Activated CD8-positive, alpha-beta memory T cell treated with anti-CD3 and anti-CD28 coated beads, Interleukin-2, amount 50 U/mL, for 48 hours (primary cell): ENCODE measurements at regions not wholly inside any gene's neighbourhood (a gene's known extent, or its start where the extent isn't known, plus 50 kb on each side); places are given as distances from the start of the nearest gene placed in this dataset.
"Not testable (repeated sequence)": the region's sequence is repeated elsewhere in the genome, so short reads cannot be mapped to it uniquely, and the experiment has no call there.

Experiments
- DNase-seq: peaks from one replicate; pipeline ENCODE4 v3.0.0-alpha.2; 2020

DNA sequence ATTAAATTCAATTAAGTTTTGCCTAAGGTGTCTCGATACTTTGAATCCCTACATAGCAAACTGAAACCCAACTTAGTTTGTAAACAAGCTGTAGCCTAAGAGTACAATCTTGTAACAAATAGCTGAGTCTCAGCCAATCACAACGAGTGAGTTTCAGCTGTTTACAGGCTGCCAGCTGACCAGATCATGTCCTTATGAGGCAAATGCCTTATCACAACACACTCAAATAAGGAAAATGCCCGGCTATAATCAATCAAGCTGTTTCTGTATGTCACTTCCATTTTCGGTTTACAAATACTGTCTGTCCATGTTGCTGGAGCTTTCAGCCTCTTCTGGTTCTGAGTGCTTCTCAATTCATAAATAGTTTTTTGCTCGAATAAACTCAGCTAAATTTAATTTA is 943.8 kb downstream of the SLC16A7 start:
- no peak for DNase-seq

DNA sequence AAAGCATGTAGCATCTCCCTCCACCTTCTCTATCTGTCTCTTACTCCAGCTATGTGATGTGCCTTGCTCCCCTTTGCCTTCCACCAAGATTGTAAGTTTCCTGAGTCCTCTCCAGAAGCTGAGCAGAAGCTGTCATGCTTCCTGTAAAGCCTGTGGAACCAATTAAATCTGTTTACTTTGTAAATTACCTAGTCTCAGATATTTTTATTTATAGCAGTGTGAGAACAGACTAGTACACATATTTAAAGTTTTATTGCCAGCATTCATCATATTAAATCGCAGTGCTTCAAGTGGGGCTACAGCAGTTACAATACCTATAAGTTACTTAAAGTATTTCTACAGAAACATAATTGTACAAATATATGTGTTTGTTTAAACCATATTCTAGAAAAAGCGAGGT is 973.1 kb downstream of the SLC16A7 start:
- DNase-seq: no peak

DNA sequence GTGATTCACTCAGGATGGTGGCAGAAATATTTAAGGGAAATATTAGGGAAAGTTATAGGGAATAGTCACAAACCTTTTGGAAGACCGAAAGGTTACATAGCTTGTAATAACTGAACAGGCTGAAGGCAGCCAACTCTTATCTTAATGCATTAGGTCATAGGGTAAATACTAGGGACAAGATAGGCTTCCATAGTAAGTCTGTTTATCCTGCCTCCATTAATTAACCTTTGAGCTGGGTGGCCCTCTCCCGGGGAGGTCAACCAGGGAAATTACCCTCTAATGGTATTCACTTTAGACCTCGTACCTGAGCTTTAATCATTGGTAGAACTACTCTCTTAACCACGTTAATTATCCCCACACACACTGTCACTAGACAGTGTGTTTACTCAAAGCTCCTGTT is 981.8 kb downstream of the SLC16A7 start:
- no peak for DNase-seq

DNA sequence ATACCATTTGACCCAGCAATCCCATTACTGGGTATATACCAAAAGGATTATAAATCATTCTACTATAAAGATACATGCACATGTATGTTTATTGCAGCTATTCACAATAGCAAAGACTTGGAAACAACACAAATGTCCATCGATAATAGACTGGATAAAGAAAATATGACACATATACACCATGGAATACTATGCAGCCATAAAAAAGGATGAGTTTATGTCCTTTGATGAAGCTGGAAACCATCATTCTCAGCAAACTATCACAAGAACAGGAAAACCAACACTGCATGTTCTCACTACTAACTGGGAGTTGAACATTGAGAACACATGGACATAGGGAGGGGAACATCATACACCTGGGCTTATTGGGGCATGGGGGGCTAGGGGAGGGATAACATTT is 991.8 kb downstream of the SLC16A7 start:
- not testable (repeated sequence) for DNase-seq

DNA sequence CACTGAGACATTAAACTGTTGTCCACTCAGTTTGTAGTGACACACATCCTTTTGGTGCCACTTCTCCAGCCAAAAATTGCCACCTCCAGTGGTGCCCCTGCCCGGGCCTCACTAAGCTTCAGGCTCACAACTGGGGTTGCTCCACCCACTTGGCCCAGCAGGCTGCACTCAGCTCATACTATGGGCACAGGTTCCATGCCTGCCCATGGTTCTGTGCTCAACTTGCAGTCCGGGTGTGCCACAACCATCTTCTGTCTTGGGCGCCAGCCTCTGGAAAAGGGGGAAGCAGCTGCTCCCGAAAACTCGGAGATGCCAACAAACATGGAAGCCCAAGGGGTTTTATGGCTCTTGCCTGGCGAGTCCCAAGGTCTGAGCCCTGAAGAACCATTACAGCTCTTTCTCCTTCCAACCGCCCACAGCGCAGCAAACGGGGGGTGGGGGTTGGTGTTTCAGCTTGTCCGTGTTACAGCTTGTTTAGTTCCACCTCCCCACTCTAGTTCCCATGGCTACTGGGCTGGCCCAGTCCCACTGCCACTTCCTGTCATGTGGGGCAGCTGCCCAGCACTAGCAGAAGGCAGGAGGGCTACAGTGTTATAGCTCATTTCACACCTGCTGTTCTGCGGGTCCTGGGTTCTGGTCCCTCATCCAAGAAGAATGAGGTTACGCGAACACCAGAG is 998.3 kb downstream of the SLC16A7 start:
- DNase-seq: no peak

DNA sequence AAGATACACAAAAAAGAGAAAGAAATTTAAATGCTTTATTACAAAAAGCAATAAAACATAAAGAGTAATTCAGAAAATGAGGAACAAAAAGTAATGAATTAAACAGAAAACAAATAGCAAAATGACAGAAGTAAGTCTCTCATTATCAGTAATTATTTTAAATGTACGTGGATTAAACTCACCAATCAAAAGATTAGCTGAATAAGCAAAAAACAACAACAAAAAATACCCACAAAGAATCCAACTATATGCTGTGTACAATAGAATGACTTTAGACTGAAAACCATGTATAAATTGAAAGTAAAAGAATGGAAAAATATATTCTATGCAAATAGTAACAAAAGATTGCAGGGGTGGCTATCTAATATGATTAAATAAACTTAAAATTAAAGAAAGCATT is 1006.8 kb downstream of the SLC16A7 start:
- no peak for DNase-seq

DNA sequence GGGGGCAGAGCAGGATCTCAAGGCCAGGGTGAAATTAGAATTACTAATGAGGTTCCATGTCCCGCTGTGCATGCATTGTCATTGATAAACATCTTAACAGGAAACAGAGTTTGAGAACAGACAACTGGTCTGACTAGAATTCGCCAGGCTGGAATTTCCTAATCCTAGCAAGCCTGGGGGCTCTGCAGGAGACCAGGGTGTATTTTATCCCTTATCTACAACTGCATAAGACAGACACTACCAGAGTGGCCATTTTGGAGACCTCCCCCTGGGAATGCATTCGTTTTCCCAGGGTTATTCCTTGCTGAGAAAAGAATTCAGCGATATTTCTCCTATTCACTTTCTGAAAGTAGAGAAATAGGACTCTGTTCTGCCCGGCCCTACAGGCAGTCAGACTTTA is 1007.6 kb downstream of the SLC16A7 start:
- not testable (repeated sequence) for DNase-seq

DNA sequence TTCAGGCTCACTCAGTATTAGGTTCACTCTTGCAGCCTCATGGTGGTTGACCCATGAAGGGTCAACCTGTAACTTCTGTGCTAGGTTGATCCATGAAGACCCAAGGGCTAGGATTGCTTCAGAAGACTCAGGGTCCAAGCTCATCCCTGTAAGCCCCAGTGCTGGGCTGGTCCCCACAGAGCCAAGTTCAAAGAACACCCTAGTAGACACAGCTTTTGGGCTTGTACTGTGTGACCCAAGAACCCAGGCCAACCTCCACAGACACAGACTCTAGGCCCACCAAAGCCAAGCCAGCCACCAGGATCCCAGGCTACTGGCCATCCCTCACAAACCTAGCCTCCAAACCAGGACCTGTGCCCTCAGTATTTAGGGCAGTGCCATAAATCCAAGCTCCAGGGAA is 1020.6 kb downstream of the SLC16A7 start:
- DNase-seq: no peak

DNA sequence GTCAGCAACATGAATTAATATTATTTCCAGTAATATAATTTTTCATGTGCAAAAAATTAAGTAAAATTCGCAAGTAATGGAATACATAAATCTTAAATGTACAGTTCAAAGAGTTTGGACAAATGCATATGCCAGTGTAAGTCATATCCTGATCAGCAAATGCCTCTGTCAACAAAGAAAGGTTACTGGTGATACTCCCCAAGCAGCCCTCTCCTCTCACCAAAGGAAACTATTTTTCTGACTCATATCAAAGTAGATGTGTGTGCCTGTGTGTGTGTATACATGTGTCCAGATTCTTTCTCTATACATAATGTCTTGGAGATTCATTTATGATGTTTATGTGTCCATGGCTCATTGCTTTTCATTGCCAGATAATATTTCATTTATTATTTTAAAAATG is 1035.0 kb downstream of the SLC16A7 start:
- no peak for DNase-seq

DNA sequence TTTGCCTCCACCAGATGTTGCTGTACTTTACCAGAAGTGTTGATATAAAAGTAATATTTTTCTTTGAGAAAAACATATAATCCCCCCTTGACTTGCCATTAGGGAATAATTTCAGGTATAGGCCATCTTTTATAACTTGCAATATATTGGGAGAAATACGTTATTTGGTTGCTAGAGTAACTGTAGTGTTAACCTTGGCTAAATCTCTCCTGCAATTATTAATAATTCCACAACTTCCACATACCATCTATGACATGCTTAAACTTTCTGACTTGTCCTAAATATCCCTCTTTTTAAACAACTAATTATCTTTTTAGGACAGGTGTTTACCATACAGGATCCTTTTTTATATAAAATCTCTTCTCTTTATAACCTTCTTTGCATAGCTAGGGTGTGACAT is 1048.2 kb downstream of the SLC16A7 start:
- no peak for DNase-seq

DNA sequence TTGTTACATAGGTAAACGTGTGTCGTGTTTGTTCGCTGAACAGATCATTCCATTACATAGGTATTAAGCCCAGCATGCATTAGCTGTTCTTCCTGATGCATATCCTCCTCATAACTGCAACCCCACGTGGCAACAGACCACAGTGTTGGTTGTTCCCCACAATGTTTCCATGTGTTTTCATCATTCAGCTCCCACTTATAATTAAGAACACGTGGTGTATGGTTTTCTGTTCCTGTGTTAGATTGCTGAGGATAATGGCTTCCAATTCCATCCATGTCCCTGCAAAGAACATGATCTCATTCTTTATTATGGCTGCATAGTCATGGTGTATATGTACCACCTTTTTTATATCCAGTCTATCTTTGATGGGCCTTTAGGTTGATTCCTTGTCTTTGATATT is 1071.1 kb downstream of the SLC16A7 start:
- no peak for DNase-seq

DNA sequence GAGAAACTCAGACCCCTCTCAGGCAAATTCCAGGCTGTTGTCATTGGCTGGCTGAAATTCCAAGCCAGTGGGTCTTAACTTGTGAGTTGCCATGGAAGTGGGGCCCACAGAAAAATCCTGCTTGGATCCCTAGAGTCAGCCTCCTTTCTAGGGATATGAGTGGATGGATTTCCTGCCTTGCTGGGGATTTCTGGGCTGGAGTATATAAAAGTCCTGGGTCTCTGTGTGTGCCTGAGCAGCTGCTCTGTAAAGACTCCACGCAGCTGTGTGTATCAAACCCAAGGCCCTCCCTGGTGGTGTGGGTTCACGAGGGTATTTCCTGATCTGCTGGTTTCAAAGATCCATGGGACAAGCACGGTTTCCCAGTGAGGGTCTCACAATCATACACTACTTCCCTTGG is 1077.1 kb downstream of the SLC16A7 start:
- no peak for DNase-seq

DNA sequence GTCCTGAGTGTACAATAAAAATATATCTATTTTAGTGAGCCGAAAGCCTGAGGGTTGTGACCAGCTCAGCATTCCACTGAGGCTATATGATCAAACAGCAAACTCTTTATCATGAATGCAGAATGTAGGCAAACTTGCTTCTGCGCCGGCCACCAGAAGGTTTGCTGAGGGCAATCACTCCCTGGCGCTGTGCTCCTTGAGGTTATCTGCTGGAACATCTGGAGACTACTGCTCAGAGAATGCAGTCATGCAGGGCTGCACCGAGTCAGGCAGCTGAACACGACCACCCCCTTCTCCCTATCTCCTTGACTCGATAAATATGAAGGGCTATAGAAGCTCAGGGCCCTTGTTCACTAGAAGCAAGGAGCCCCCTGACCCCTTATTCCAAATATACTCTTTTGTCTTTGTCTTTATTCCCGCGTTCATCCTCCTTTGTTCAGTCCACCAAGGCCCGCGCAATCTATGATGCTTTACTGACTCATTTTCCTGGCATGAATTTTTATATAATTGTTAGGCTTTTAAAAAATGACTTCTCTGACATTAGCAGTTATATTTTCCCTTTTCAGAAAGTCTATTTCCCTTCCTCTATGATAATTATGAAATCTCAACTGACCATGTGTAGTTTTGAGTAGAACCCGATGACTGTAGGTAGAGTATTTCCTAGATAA is 1089.3 kb downstream of the SLC16A7 start:
- no peak for DNase-seq

DNA sequence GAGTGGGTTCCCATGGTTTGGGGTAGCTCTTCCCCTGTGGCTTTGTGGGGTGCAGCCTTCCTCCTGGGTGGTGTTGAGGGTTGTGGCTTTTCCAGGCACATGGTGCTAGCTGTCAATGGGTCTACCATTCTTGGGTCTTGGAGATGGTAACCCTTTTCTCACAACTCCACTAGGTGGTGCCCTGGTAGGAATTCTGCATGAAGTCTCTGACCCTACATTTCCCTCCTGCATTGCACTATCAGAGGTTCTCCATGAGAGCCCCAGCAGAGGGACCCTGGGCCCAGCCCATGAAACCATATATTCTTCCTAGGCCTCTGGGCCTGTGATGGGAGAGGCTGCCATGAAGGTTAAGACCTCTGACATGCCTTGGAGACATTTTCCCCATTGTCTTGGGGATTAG is 1093.3 kb downstream of the SLC16A7 start:
- DNase-seq: no peak

DNA sequence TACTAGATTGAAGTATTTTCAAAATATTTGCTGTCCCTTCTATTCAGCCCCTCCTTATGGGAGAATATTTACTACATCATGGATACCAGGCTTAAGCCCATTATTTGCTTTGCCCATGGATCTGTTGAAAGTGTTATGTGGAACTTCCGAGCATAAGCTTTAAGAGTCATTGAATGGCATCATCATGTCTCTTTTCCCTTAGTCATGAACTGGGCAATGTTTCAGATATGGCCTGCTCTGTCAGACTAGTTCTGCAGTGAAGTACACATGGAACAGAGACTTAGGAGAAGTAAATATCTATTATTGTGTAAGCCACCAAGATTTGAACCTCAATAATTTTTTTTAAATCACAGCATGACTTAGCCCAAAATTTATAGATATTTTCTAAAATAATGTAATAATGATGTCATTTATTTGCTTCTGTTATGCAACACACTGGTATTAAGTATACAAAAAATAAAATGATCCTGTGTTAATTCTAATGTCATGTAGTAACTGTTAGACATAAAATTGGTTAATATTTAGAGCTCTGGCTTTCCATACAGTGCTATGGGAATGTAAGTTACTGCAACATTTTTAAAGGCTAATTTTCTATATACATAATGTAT is 1097.3 kb downstream of the SLC16A7 start:
- no peak for DNase-seq

DNA sequence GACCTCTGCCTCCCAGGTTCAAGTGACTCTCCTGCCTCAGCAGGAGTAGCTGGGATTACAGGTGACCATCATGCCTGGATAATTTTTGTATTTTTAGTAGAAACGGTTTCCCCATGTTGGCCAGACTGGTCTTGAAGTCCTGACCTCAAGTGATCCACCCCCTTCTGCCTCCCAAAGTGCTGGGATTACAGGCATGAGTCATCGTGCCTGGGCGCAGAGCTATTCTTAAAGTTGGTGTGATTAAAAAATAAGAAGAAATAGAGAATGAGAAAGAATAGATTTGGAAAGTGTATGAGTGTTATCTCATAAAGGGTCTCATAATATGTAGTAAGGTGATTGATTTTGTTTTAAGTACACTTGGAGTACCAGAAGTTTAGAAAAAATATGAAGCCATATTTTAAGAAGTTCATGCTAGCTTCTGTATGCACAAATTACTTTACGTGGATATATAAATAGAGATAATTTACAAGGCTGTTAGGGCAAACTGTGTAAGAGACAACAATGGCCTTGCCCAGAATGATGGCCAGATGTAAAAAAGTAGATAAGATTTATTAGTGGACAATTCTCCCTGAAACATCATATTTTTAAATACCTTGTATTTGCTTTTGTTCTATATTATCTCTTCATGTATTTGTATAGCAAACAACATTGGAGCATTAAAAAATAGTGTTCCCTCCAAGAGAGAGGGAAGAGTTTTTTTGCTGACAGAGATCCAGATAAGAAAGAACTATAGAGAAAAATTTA is 1108.5 kb downstream of the SLC16A7 start:
- no peak for DNase-seq

DNA sequence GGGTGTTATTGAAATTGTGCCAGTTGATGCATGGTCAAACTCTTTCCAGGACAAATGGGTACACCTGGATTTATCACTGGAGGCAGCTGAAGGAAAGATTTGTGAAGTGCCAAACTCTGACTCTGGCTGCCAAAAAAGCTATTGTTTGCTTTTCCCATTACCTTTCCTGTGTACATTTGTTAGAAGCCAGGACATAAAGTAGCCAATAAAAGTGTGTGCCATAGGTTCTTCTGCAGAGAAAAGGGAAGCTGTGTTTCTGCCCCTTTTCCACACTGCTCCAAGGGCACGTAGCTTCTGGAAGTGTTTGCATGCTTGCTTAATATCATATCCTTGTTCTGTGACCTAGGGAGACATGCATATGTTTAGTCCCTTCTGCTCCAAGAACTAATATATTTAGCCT is 1114.4 kb downstream of the SLC16A7 start:
- DNase-seq: no peak

DNA sequence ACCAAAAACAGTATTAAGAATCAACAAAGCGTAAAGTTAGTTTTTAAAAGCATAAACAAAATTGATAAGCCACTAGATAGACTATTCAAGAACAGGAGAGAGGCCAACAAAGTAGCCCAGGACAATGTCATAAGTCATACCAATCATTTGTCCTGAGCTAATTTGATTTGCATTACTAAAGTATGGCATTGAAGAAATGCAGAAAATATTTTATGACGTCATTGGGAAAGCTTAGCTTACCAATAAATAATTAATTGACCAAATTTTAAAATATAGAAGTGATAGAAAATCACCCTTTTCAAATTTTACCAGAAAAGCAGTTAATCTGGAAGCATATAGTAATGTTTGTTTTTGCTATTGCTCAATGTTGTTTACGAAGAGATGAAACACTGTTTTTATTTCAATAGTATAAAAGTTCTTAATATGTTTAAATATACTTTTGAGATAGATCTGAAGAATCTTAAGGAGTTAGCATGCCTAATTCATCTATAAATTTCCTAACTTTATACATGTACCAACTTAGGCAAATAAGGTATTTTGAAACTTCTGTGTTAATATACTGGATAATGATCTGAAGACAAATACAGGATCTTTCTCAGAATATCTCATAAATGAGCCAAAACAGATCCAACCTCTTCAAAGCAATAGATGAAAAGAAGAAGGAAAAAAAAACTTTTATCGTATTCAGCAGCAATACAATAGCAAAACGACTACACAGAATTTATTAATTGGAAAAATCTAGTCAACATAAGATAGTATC is 1118.5 kb downstream of the SLC16A7 start:
- no peak for DNase-seq

DNA sequence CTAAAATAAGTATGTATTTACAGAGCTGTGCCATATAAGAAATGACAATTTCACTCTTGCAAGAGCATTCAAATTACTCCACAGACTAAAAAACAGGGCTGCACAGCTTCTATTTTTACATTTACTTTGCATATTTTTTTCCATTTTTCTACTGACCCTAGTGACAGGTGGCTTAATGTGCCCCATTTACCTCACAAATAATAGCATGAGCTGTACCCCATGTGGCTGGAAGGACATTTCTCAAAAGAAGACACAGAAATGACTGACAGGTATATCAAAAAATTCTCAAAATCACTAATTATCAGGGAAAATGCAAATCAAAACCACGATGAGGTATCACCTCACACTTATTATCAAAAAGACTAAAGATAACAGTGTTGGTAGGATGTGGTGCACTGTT is 1128.6 kb downstream of the SLC16A7 start:
- DNase-seq: no peak

DNA sequence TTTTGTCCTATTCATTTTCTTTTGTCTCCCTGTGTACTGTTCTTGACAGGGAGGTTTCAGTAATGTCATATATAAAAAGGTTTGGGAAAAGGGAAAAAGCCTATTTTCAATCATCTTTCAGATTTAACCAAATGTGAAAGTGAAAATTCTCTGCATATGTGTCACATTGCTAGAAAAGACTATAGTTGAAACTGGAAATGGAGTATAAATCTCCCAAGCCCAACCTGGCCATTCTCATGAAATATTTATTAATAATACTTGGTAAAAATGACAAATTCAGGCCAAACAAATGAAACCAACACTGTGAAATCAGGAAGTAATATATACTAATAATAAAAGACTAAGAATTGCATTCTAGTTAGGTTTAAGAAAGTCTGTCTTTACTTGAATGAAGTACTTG is 1129.2 kb downstream of the SLC16A7 start:
- DNase-seq: no peak

DNA sequence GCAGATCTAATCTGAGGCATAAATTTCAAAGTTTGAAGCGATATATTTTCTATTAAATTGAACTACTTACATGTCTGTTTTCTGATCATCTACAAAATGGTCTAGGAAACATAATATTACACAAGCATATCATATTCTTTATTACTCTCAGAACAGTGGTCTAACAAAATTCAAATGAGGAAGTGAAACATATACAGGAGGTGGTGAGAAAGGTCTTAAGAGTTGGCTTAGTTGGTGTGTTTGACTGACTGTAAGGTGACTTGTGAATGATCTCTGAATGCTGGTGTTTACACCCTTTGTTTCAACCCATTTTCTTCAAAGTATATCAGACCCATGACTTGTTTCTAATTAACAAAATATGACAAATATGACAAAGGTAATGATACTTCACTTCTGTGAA is 1156.8 kb downstream of the SLC16A7 start:
- DNase-seq: no peak

DNA sequence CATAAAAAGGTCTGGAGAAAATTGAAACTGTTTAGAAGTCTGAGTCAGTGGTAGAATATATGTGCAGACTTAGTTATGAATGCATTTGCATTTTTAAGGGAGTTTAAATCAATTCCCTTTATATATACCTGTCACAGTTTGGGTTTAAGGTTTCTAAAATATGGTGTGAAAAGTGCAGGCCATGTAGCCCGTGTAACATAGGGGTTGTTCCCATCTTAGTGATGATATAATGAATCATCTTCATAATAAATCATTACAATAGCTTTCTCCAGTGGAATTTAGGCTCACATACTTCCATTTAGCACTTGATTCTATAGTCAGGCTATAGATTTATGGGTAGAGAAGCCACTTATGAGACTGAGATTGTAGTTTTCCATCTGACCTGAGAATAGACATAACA is 1162.4 kb downstream of the SLC16A7 start:
- DNase-seq: no peak

DNA sequence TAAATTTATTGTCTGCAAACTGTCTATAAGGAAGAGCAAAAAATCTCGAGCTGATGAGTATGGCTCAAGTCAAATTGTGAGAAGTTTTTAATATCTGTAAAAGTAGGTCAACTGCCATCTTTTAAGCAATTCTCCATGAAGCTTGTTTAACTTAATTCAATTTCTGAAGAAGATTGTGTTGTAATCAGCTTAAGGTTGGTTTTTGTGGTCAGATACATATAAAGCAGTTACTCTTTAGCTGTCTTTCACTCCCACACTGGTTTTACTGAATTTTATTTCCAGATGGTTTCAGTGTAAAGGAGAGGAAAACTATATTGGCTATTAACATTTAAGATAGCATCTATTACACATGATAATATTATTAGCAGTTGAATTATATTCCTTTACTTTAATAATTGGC is 1165.1 kb downstream of the SLC16A7 start:
- no peak for DNase-seq
